ENCODE measurements at regions not wholly inside any gene's neighbourhood (a gene's known extent, or its start where the extent isn't known, plus 50 kb on each side); places are given as distances from the start of the nearest gene placed in this dataset.
A peak's percentile ranks its signal among the peaks of the same experiment; 100 is the strongest.

- no peaks in the 10 kb centered on the region for H3K27me3 ChIP-seq
- H3K4me3 ChIP-seq = no peak overlapping the region
- TF ChIP-seq CTCF (IDR thresholded peaks at IDR 0.05) = no peak
- H3K4me1 ChIP-seq = no peaks in the 10 kb centered on the region
- H3K36me3 ChIP-seq = no peaks in the 10 kb centered on the region
- no peak overlapping the region for H3K27ac ChIP-seq
- no peaks in the 10 kb centered on the region for H3K9me3 ChIP-seq
- H3K9ac ChIP-seq (ENCODE audit: low read depth in 2 of 2, low read length in 2 of 2) = no peak overlapping the region
- DNase-seq = no peak
- intact Hi-C loops (cut with DNase I) = no loop called here
Measured at GRCh38 chr12:91507754-91508153, 325.1 kb upstream of the DCN start.

GRCh38 chr12:91506452-91506851, 323.8 kb upstream of the DCN start:
- no peak overlapping the region for H3K4me3 ChIP-seq
- no peaks in the 10 kb centered on the region for H3K27me3 ChIP-seq
- DNase-seq = no peak
- no peak overlapping the region for H3K27ac ChIP-seq
- no peaks in the 10 kb centered on the region for H3K36me3 ChIP-seq
- intact Hi-C loops (cut with DNase I) = no loop called here
- no peaks in the 10 kb centered on the region for H3K9me3 ChIP-seq
- no peaks in the 10 kb centered on the region for H3K4me1 ChIP-seq
- no peak overlapping the region for H3K9ac ChIP-seq (ENCODE audit: low read depth in 2 of 2, low read length in 2 of 2)
- no peak for TF ChIP-seq CTCF (IDR thresholded peaks at IDR 0.05)

- H3K27me3 ChIP-seq = no peaks in the 10 kb centered on the region
- no peak overlapping the region for H3K9ac ChIP-seq (ENCODE audit: low read depth in 2 of 2, low read length in 2 of 2)
- no peak for TF ChIP-seq CTCF (IDR thresholded peaks at IDR 0.05)
- H3K27ac ChIP-seq = no peak overlapping the region
- intact Hi-C loops (cut with DNase I) = no loop called here
- no peaks in the 10 kb centered on the region for H3K4me1 ChIP-seq
- no peaks in the 10 kb centered on the region for H3K9me3 ChIP-seq
- no peaks in the 10 kb centered on the region for H3K36me3 ChIP-seq
- no peak for DNase-seq
- no peak overlapping the region for H3K4me3 ChIP-seq
Measured at GRCh38 chr12:91505006-91505405, 322.4 kb upstream of the DCN start.

- no peaks in the 10 kb centered on the region for H3K27me3 ChIP-seq
- H3K9ac ChIP-seq (ENCODE audit: low read depth in 2 of 2, low read length in 2 of 2) = no peak overlapping the region
- H3K4me3 ChIP-seq = no peak overlapping the region
- H3K9me3 ChIP-seq = no peaks in the 10 kb centered on the region
- no peak for DNase-seq
- no peak for TF ChIP-seq CTCF (IDR thresholded peaks at IDR 0.05)
- no peaks in the 10 kb centered on the region for H3K36me3 ChIP-seq
- no peaks in the 10 kb centered on the region for H3K4me1 ChIP-seq
- H3K27ac ChIP-seq = no peak overlapping the region
- intact Hi-C loops (cut with DNase I) = no loop called here
Measured at GRCh38 chr12:91502208-91502607, 319.6 kb upstream of the DCN start.

GRCh38 chr12:91496337-91496736, 313.7 kb upstream of the DCN start:
- no peak overlapping the region for H3K4me3 ChIP-seq
- intact Hi-C loops (cut with DNase I) = no loop called here
- H3K36me3 ChIP-seq = no peaks in the 10 kb centered on the region
- no peak overlapping the region for H3K9ac ChIP-seq (ENCODE audit: low read depth in 2 of 2, low read length in 2 of 2)
- no peaks in the 10 kb centered on the region for H3K27me3 ChIP-seq
- H3K27ac ChIP-seq = no peak overlapping the region
- no peaks in the 10 kb centered on the region for H3K4me1 ChIP-seq
- DNase-seq = no peak
- no peaks in the 10 kb centered on the region for H3K9me3 ChIP-seq
- no peak for TF ChIP-seq CTCF (IDR thresholded peaks at IDR 0.05)

GRCh38 chr12:91493308-91493707, 310.7 kb upstream of the DCN start:
- Histone ChIP-seq H3K4me1 (no peaks in the 10 kb centered on the region), H3K4me3 (no peak overlapping the region), H3K36me3 (no peaks in the 10 kb centered on the region), H3K27me3 (no peaks in the 10 kb centered on the region), H3K9me3 (no peaks in the 10 kb centered on the region), H3K9ac (ENCODE audit: low read depth in 2 of 2, low read length in 2 of 2) (no peak overlapping the region), H3K27ac (peak overlapping the region; percentile 60)
- intact Hi-C loops (cut with DNase I) = no loop called here
- TF ChIP-seq CTCF (IDR thresholded peaks at IDR 0.05) = no peak
- no peak for DNase-seq

Data from colonic mucosa (tissue), 4 donors.